Stimulated activated CD4-positive, alpha-beta T cell treated with anti-CD3 and anti-CD28 coated beads, Interleukin-2, amount 100 ng/mL, for 48 hours (primary cell): ENCODE measurements at regions not wholly inside any gene's neighbourhood (a gene's known extent, or its start where the extent isn't known, plus 50 kb on each side); places are given as distances from the start of the nearest gene placed in this dataset.
"Not testable (repeated sequence)": the region's sequence is repeated elsewhere in the genome, so short reads cannot be mapped to it uniquely, and the experiment has no call there.

ENCODE experiments used
- DNase-seq, 2 donors: peaks; one replicate each; pipeline ENCODE4 v3.0.0-alpha.2; 2020

DNA sequence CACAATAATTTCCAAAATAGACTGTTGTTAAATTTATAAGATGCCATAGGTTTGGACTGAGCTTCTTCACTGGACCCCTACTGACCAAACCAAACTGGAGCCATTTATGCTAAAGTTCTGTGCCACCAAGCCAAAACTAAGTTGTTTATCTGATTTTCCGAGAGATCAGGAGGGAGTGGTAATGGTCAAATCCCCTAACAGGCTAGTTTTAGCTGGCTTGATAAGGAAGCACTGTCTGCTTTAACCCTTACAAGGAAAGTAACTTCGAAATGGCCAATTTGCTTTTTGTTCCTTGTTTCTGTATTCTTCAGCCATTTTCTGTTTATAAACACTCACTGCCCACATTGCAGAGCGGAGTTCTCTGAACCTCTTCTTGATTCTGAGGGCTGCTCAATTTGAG, 246.8 kb upstream of the TUT7 start:
- no peak for DNase-seq

DNA sequence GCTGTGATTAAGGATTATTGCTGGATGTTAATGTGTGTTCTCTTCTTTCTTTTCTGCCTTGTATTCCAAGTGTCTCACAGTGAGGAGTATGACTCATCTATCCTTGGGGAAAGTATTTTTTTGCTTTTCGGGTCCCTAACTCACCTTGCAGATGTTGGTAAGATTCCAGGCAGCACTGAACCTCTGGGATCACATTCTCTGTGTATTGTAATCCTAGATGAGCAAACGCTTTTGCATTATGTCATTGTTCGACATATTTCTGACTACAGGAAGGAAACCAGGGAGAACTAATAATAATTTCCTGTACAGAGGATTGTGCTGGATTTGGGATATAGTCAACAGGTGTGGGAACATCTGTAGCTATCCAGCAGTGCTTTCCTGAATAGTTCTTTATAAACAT, 246.1 kb upstream of the TUT7 start:
- DNase-seq, result no peak

- no peak for DNase-seq
Observed at GRCh38 chr9:86599561-86599960, 245.4 kb upstream of the TUT7 start.

DNA sequence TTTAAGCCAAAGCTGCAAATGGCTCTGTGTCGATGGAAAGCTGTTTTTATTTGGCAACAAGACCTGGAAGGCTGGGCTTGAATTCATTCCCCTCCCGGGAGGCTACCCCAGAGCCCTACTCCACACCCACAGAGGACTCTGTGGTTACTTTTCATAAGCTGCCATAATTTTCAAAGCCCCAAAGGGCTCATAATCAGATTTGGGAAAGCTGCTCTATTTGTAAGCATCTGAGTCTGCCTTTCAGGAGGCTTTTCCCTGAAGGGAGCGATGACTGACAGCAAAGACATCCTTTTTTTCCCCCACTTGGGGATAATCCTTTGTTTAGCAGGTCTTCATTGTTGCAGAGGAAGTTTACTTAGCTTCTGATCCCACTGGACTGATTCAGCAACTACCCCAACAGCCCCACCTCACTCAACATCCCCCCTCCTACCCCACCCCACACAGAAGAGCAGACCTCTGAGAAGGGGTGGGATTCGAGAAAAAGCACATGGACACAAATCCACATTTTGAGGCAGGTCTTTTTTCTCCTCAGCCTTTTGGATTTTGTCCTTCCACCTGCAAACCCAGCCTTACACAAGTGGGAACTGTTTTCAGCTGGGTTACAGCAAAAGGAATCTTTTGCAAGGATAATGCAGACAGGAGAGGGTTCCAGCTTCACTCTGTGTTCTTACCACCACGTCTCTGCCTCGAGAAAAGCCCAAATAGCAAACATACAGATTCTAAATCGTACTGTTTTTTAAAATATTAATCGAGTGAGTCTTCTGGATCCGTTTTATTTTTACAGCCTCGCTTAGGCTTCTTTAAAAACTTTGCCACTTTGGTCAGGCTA, 244.4 kb upstream of the TUT7 start:
- DNase-seq, result no peak

DNA sequence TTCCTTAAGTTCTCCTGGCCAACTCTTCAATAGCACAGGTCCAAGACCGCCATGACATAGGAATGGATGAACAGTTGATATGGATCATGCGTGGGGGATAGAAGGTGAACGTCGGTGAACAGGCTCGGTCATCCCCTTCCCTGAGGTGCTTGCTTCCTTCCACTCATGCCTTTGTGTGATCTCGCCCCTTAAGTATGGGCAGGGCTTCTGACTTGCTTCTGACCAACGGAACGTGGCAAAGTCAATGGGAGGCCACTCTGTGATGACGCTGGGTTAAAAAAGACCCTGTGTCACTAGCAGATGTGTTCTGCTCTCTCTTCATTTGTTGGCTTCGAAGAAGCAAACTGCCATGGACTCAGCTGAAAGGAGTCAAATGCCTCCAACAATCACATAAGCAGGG, 240.5 kb upstream of the TUT7 start:
- DNase-seq, result no peak

DNA sequence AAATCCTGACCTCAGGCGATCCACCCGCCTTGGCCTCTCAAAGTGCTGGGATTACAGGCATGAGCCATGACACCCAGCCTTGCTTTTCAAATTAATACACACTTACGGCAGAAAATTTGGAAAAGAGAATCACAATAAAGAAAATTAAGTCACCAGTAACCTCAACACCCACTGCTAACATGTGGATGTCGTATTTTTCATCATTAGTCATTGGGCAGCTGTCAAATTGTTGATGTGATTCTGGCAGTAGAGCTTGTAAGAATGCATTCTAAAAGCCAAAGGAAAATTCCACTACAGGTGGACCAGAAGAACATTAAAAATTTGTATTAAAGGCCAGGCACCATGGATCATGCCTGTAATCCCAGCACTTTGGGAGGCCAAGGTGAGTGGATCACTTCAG, 237.3 kb upstream of the TUT7 start:
- DNase-seq, result no peak

GRCh38 chr9:86589730-86590129, 235.5 kb upstream of the TUT7 start:
- no peak for DNase-seq

DNA sequence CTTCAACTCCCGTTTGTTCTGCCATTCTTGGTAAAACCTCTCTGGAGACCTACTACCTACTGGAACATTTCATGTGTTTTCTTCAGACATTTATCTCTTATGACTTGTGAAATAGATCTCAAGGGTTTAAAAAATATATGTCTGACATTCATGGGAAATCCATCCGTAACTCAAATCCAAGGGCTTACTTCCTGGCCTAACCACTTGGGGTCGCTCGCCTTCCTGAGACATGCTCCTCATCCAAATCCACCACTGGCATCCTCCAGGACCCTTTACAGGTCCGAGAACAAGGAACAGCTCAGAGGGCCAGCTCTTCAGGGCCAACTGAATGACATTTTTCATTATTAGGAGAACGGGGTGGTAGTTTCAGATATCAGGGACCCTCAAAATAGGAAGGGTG, 235.1 kb upstream of the TUT7 start:
- DNase-seq, result no peak

- DNase-seq, result no peak
Observed at GRCh38 chr9:86586144-86586494, 231.9 kb upstream of the TUT7 start.

DNA sequence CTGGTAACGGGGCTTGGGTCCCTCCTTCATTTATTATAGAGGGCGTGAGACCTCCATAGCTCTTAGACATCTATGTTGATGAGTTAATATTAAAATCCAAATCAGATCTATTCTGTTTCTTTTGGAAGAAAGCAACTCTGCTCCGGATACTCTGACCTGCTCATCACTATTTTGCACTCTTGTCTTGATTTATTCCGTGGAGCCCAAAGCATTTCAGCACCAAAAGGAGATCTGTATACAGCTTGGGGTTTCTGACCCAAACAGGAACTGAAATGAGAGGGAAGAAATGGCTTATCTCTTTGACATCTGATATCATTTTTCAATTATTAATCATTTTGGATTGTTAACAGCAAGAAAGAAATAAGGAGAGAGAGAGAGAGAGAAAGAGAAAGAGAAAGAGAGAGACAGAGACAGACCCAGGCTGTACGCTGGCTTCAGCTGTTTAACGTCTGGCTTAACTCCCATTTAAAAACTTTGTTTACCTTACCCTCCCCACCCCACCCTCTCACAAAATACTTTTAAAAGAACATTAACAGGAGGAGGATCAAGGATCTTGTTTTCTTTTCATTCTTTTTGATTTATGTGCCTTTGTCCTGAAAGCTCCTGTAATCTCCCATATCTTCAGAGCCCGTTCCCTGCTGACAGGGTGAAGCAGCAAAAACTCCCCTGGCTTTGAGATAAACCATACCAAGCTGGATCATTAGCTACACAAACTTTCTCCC, 231.4 kb upstream of the TUT7 start:
- DNase-seq, result no peak

DNA sequence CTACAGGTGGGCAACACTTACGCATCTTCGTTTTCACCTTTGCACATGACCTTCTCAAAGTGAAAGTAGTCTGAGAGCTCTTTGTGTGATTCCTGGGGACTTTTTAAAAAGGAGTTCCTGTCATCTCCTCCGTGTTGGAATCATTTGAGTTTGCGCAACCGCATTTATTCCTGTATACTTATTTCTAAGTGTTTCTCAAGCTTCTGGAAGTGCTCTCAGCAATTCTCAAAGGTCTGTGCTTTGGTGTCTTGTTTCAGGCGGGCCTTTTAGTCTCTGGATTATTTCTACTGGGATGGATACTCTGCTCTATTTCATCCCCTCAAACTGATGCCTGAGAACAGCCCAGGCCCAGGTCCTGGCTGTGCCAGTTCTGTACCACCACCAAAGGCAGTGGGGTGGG, 226.5 kb upstream of the TUT7 start:
- no peak for DNase-seq

DNA sequence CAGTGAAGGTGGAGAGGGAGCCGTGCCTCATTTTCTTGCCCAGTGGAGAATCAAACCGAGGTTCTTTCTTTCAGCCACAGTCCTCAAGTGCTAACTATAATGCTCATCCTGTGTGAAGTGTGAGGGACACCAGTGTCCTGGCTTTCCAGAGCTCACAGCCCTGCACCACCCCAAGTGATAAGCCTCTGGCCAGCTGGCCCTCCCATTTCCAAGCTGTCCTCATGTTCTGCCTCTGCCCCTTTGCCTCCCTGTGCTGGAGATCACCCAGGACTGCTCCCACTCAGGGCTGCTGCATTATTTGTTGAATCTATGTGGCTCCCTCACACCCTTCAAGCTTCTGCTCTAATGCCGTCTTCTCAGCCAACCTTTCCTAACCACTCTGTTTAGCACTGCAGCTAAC, 224.5 kb upstream of the TUT7 start:
- DNase-seq, result no peak

DNA sequence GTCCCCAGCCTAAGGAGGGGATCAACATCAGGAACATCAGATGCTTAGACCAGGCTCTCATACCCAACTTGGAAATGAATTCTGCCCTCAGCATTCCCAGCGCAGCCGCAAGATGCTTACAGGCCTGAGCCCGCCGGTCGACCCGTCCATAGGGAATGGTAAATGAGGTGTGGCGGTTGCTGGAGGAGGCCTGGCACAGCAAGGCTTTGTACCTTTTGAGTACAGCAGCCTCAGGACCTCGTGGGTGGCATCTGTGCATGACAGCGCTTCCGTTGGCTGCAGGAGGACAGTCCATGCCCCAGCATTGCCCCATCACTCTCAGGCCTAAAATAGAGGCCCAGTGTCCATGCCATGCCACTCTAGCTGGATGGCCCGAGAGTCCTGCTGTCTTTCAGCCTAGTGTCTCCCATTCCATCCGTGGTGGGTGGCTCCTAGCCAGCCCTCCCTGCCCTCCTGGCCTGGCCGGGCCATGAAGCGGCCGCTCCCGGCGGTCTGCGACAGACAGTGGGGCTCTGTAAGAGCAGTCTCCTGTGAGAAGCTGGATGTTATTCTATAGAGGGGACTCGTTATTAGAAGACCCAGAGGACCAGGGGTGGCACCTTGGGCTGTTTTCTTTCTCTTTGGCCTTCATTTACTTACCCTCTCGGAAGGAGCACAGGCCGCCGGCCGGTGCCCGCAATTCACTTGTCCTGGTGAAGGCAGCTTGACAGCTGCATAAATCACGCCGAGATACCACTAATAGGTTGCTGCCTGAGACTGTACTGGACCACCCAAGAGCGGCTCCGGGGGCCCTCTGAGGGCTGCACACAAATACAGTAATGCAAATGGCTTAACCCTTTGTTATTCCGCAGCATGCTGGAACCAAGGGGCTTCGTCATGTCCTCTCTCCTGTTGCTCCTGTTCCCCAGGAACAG, 223.5 kb upstream of the TUT7 start:
- DNase-seq, result no peak

- DNase-seq, result no peak
Observed at GRCh38 chr9:86575825-86576525, 221.8 kb upstream of the TUT7 start.

- DNase-seq, result no peak
Observed at GRCh38 chr9:86575137-86575536, 220.9 kb upstream of the TUT7 start.

DNA sequence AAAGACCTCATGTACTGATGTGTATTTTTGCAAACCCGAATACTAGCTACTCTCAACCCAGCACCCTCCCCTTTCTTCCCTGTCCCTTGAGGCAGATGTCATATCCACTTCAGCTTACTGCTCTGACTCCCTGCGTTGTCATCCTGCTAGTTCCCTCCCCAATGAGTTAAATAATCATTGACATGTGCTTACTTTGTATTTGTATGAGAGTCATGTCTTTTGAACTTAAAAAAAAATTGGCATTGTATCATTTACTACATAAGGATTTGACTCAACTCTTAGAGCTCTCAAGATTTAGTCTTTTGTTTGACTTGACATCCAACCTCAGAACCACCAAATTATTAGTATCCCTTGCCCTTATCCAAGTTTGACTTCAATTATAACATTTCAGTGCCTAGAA, 219.7 kb upstream of the TUT7 start:
- no peak for DNase-seq

DNA sequence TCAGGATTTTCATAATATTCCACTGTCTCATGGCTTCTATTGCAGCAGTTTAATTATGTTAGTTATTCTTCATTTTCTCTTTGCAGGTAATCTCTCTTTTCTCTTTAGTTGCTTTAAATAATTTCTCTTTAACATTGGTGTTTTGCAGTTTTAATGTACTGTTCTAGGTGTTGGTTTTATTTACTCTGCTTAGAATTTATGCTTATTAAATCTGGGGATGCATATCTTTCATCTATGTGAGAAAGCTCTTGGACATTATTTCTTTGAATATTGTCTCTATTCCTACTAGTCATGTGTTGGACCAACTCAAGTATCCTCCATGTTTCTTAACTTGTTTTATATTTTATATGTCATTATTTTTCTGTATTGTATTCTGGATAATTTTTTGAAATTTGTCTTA, 218.7 kb upstream of the TUT7 start:
- no peak for DNase-seq

GRCh38 chr9:86565603-86566002, 211.4 kb upstream of the TUT7 start:
- not testable (repeated sequence) for DNase-seq

- DNase-seq, result no peak
Observed at GRCh38 chr9:86563936-86564335, 209.7 kb upstream of the TUT7 start.

GRCh38 chr9:86563350-86563749, 209.1 kb upstream of the TUT7 start:
- DNase-seq, result no peak

DNA sequence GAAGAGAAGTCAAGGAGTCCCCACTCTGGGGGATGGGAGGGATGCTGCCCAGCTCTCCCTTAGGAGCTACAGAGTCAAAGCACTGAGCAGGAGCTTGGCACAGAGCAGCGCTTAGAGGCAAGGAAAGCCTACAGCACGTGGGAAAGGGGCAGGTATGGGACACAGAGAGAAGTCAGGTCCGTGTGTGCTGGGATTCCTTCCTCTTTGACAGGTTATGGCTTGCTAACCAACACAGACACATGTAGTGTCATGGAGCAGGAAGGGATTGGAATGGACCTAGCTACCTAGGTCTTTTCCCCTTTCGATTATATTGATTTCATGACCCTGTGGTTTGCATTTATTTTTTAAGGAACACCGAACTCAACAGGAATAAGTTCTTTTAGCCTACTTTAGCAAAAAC, 208.5 kb upstream of the TUT7 start:
- DNase-seq, result no peak

GRCh38 chr9:86557918-86558317, 203.7 kb upstream of the TUT7 start:
- DNase-seq, result no peak
